A549 (cell line): ENCODE measurements at regions not wholly inside any gene's neighbourhood (a gene's known extent, or its start where the extent isn't known, plus 50 kb on each side); places are given as distances from the start of the nearest gene placed in this dataset.

Experiments
- JUN ChIP-seq, 2 experiments: fragments of >200 bp; sonication (Bioruptor Twin); formaldehyde crosslinking; IDR thresholded peaks; 2 replicates in 1 of 2; 3 replicates in 1 of 2; pipeline ENCODE4 v1.6.1; 2016 to 2017
- JUNB ChIP-seq: fragments of >200 bp; sonication (Bioruptor Twin); formaldehyde crosslinking; IDR thresholded peaks from 2 replicates; pipeline ENCODE4 v1.6.1; 2016
- POLR2A ChIP-seq: IDR thresholded peaks from 2 replicates; pipeline ENCODE4 v1.6.1; 2012; ENCODE audit warnings: mild to moderate bottlenecking, low read length
- TP53 ChIP-seq: fragments of 250-450 bp; sonication (Bioruptor Pico); IDR thresholded peaks from 2 replicates; pipeline ENCODE4 v1.5.0; 2021; ENCODE audit warnings: mild to moderate bottlenecking, moderate library complexity
- TF ChIP-seq, protein P1 (sequence below): fragments of >200 bp; sonication (Bioruptor Twin); formaldehyde crosslinking; IDR thresholded peaks from 3 replicates; pipeline ENCODE4 v1.5.1; 2016

DNA sequence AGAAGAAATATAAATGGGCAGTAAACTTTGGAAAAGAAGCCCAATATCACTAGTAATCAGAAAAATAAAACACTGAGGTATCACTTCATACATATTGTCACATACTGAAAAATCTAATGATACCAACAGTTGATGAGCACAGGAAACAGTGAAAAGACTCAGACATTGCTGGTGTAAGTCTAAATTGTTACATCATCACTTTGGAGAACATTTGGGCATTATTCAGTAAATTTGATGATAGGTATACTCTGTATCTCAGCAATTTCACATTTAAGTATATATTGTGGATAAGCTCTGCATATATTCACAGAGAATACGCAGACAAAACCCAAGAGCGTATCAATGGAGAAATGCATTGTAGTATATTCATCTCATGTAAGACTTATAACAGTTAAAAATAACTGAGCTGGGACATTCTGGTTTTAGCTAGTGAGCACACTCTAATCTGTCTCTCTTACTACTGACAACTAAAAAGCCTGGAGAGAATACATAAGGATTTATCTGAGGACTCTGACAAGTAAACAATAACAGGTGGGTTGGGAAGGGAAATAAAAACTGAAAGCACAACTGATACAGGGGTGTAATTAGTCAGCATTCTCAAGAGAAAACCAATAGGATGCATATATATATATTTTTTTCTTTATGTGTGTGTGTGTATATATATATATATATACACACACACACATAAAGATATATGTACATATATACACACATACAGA is 212.7 kb upstream of the JUN start:
- TF ChIP-seq TP53 (CRISPR knock-in tag) (no peak), POLR2A (no peak), JUN (IDR thresholded peaks at IDR 0.05) (no peak), JUNB (no peak)
- TF ChIP-seq, protein P1, sequence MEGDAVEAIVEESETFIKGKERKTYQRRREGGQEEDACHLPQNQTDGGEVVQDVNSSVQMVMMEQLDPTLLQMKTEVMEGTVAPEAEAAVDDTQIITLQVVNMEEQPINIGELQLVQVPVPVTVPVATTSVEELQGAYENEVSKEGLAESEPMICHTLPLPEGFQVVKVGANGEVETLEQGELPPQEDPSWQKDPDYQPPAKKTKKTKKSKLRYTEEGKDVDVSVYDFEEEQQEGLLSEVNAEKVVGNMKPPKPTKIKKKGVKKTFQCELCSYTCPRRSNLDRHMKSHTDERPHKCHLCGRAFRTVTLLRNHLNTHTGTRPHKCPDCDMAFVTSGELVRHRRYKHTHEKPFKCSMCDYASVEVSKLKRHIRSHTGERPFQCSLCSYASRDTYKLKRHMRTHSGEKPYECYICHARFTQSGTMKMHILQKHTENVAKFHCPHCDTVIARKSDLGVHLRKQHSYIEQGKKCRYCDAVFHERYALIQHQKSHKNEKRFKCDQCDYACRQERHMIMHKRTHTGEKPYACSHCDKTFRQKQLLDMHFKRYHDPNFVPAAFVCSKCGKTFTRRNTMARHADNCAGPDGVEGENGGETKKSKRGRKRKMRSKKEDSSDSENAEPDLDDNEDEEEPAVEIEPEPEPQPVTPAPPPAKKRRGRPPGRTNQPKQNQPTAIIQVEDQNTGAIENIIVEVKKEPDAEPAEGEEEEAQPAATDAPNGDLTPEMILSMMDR = no peak
